ENCODE measurements at regions not wholly inside any gene's neighbourhood (a gene's known extent, or its start where the extent isn't known, plus 50 kb on each side); places are given as distances from the start of the nearest gene placed in this dataset.
"Not testable (repeated sequence)": the region's sequence is repeated elsewhere in the genome, so short reads cannot be mapped to it uniquely, and the experiment has no call there.

- no peak for DNase-seq
These were observed 636.2 kb upstream of the KLF12 start for GRCh38 chr13:74770361-74770760.

- DNase-seq = no peak
These were observed 635.1 kb upstream of the KLF12 start for GRCh38 chr13:74769333-74769732.

DNA sequence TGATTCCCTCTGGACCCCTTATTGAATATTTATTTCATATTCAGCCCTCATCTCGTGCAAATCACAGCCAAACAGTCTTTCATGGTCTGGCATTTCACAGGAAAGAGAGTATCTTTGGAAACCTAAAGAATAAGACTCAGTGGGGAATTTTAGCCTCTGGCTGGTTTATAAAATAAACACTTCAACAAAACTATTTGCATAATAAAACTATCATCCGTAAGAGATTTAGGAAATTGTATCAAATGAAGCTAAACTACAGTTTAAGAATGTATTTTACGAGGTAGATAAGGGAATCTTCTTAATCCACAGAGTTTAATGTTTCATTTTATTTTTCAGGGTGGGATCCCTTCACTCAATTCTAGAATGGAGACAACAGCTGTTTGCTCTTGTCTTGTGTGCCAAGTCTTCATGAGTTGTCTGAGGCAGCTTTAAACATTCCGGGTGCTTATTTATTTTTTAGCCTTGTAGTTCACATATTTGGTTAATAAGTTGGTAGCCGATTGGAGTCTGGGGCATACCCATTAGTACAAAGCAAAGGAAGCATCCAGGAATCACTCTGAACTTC lies 634.4 kb upstream of the KLF12 start:
- no peak for DNase-seq

GRCh38 chr13:74767050-74767449 lies 632.8 kb upstream of the KLF12 start:
- DNase-seq = no peak

DNA sequence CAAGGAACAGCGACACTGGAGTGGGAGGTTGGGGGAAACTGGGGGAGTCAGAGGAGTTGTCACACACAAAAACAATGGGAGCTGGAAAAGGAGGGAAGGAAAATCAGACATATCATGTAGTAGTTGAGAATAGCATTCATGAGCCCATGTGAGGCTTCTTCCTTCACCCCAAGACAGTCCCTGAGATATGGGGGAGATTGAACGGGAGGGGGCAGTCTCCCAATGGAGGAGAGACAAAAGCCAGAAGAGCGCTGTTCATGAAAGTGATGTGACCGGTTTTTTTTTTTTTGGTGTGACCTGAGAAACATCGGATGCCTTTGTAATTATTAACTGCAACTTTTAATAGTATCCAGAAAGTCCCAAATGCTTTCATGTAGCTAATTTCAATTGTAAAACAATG lies 631.8 kb upstream of the KLF12 start:
- DNase-seq = no peak

DNA sequence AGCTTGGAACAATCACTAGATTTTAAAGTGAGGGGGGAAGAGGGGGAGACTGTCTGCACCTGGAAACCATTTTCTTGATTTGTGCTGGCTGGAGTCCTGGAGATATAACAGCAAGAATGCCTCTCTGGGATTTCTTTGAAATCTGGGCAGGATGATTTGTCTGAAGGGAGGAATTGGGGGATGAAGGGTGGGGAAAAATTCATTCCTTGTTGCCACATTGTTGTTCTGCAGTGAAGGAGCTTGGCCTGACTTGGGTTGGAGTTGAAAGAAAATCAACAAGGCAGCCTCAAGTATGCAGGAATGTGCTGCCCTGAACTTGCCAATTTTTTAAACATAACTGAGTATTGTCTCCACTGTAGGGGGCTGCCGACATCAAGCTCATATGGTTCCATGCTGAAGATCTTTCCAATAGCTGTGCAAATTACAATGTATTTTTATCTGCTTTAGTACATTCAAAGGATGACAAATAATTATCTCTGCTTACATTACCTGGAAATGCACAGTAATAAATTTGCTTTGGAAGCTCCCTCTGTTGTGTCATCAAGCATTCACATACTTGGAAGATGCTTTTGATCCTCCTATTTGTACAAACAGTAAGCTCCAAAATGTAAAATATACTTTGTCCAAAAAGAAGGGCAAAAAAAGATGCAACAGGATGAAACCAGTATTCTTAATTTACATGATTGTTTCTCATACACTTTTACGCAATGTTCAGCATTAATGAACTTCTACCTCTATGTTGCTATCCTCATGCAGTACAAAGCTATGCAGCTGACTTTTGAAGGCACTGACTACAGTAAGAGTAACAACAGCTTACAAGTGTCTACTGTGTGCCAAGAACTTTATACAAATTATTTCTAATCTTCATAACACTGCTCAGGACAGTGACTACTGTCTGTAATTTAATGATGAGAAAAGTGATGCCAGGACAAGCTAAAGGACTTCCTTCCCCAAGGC lies 627.9 kb upstream of the KLF12 start:
- peak; percentile 62 for DNase-seq

DNA sequence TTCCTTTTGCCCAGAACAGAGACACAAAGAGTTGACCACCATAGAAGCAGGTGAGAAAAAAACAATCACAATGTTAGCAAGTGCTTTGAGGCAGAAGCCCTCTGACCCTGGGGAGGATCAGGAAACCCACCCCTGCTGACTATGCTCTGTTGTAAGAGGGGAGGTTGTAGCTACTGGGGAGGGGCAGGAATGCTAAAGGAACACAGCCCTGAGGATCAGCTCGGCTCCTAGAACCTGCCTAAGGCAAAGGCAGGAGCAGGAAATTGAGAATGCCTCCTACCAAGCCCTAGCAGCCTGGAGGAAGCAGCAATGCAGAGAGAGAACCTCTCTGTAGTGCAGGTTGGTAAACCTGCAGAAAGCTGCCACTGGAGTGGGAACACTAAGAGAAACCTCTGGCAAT lies 624.0 kb upstream of the KLF12 start:
- no peak for DNase-seq

GRCh38 chr13:74755065-74755464 lies 620.9 kb upstream of the KLF12 start:
- DNase-seq = no peak

DNA sequence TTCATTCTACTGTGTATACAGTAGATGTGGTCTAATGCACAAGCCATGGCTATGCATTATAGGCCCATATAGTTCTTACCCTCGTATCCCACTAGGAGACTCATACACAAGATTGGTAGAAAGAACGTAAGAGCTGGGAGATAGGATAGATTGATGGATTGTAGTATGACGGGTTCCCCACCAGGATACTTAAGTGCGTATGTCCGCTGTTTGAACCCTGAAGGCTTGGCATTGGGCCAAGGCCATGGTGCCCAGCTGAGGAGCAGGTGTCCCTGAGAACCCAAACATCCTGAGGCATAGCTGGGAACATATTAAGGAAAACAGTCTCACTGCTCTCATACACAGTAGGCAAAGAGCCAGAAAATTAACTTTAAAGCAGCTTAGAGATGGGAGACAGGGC lies 617.5 kb upstream of the KLF12 start:
- no peak for DNase-seq

- DNase-seq = no peak
These were observed 613.2 kb upstream of the KLF12 start for GRCh38 chr13:74747186-74747955.

DNA sequence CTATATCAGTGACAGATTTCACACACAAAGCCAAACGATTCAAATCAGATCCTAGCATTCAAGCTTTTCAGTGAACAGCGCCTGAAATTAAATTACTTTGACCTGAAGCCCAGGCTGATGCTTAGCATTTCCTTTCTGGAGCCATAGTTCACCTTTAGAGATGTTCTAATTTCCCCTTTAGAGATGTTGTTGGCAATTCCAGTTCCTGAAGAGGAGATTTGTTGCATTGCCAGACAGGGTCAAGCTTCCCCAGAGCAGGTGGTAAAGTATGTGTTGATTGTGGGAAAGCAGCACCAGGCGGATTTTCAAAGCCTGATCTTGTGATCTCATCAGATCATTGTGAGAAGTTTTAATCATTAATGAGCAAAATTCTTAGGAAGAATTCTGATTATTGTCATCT lies 609.8 kb upstream of the KLF12 start:
- no peak for DNase-seq

DNA sequence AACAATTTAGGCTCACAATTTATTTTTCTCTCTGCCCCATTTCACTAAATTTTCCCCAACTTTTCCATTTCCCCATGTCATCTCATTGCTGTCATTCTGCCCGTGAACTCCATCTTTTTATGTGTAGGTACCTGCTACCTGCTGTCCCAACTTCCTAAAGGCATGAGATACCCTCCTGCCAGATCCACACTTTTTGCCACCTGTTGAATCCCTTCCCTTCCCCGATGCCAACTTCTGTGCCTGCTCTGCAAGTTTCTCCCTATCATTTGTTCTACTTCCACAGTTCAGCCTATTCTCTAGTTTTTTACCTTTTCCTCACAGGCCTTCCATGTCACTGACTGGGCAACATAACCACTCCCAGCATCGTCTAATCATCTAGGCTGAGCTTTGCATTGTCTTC lies 607.5 kb upstream of the KLF12 start:
- no peak for DNase-seq

DNA sequence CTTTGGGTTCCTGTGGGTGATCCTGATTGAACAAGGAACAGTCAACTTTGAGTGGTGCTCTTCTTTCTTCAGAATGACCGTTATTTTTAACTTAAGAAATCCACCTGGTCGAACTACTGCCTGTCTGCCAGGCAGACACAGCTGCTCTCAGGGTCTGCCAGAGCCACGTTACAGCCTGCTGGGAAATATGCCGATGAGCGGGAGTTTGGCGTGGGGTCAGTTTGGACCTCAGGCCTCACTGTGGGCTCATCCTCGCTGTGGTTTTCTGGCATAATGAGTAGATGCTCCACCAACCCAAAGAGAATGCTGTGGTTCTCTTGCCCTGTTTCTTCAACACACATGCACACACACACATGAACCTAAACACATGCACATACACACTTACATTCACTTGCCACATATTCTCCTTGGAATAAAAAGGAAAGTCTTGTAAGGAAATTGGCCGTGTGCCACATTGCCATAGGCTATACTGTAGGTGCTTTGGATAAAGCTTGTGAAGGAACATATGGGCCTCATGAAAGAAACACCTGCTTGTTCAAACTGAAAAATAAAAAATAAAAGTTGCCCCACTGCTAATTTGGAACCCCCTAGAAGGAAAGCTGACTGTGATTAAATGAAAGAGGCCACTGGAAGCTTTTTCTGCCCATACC lies 598.7 kb upstream of the KLF12 start:
- peak; percentile 49 for DNase-seq

DNA sequence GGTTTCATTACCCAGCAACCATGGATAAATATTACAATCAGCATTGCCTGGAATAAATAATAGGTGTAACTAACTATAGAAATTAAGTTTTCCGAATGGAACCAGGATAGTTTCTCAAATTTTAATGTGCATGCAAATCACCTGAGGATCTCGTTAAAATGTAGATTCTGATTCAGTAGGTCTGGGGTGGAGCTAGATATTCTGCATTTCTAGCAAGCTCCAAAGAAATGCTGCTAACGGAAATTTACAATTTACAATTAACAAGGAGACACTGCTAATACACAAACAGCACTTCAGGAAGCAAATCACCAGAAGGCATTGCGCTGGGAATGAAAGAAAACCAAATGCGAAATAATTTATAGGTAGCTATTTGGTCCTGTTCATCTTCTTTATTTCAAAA lies 597.5 kb upstream of the KLF12 start:
- DNase-seq = no peak

DNA sequence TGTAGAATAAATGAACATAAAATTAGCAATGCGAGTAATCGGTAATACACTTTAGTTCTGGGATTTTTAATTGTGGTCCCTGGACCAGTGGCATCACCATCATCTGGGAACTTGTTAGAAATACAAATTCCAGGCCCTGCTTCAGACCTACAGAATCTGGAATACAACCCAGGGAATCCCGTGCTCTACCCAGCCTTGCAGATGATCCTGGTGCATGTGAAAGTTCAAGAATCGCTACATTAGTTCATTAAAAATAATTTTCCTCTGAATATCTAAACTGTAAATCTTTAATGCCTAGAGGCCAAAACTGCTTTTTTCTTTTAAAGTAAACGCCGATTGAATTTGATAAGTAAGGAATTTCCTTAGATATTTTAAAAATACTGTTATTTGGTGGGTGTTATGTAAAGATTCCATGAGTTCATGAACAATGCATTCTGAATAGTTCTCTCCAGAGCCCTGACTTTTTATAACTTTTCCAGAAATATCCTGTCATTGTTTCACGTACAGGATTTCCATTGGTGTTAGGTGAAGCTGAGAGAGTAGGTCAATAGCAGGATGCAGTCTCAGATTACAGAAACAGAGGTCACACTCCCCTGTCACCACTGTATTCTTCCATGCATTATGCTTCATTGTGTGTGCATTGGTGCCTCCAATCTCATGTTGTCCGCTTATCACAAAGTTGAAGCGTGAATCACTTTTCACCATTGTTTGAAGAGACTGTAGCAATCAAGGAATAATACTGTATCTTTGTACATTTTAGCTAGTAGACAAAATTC lies 596.5 kb upstream of the KLF12 start:
- no peak for DNase-seq

DNA sequence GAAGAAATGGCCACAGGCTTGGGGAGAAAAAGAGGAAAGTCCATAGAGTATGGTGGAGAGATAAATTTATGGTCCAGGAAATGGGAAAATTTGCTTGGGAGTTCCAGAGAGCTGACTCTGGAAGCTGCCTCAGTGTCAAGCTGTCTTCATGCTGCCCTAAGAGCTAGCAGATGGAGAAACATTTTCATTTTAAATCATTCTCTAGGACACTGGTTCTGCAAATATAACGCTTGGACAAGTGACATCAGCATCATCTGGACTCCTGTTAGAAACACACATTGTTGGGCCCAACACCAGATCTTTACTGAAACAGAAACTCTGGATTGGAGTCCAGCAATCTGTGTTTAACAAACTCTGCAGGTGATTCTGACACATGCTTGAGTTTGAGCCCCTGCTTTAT lies 592.0 kb upstream of the KLF12 start:
- no peak for DNase-seq

DNA sequence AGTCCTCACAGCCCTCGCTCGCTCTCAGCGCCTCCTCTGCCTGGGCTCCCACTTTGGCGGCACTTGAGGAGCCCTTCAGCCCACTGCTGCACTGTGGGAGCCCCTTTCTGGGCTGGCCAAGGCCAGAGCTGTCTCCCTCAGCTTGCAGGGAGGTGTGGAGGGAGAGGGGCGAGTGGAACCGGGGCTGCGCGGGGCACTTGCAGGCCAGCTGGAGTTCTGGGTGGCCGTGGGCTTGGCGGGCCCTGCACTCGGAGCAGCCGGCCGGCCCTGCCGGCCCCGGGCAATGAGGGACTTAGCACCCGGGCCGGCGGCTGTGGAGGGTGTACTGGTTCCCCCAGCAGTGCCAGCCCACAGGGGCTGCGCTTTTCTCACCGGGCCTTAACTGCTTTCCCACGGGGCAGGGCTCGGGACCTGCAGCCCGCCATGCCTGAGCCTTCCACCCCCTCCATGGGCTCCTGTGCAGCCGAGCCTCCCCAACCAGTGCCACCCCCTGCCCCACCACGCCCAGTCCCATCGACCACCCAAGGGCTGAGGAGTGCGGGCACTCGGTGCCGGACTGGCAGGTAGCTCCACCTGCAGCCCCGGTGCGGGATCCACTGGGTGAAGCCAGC lies 584.1 kb upstream of the KLF12 start:
- DNase-seq = not testable (repeated sequence)

- no peak for DNase-seq
These were observed 581.5 kb upstream of the KLF12 start for GRCh38 chr13:74715718-74716117.

- no peak for DNase-seq
These were observed 575.8 kb upstream of the KLF12 start for GRCh38 chr13:74710006-74710405.

GRCh38 chr13:74709226-74709625 lies 575.0 kb upstream of the KLF12 start:
- no peak for DNase-seq

DNA sequence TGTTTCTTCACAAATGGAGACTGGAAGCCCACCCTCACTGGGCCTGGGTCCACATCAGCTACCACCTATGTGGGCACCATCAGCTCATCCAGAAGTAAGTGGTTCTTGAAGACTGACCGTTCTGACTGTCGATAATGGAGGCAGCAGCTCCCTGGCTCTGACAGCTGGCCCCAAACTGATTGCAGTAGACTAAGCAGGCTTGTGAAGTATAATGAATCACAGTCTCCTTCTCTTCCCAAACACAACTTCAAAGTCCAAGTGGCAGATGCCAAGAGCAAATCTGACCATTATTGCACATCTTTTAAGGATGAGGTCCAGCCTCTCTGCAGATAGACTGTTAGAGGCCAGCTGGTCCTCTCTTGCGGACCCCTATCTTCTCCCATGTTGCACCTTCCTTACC lies 574.4 kb upstream of the KLF12 start:
- DNase-seq = no peak

GRCh38 chr13:74707291-74707690 lies 573.1 kb upstream of the KLF12 start:
- no peak for DNase-seq
